K562 (cell line): ENCODE measurements at regions not wholly inside any gene's neighbourhood (a gene's known extent, or its start where the extent isn't known, plus 50 kb on each side); places are given as distances from the start of the nearest gene placed in this dataset.

Source experiments
- ATAC-seq: fragments of 200-7000 bp; cut with Tn5 transposase; 3 replicates; pipeline ENCODE4 v1.9.1; 2020; ENCODE audit warnings: moderate library complexity
- BruUV-seq: library from RNA; stranded (reverse); fragments of 400-500 nt; replicated peaks from 2 replicates; lab custom pipeline; 2021; lab: Mats Ljungman, UMichigan
- CTCF ChIA-PET: fragments of 300-600 bp; formaldehyde crosslinking; extraction: SDS; loops from one replicate; lab custom pipeline; 2021; ENCODE audit warnings: low intra/inter-chr PET ratio; lab: Yijun Ruan, JAX
- POLR2A ChIA-PET: fragments of 300-600, 350-650 bp; sonication (Branson Sonifier 250); formaldehyde crosslinking; extraction: SDS; loops from one replicate; lab custom pipeline; 2021; ENCODE audit warnings: antibody characterized with exemption, inconsistent platforms; lab: Yijun Ruan, JAX
- DNase-seq, 4 experiments: peaks; one replicate each; pipeline versions ENCODE4 v3.0.0 to v3.0.0-alpha.2; 2011 to 2018; ENCODE audit warnings: low spot score in 3 of 4, mixed read lengths in 3 of 4; ENCODE audit errors: extremely low read depth in 1 of 4
- FAIRE-seq: peaks from 2 replicates; lab custom pipeline; 2011; peaks lifted over from hg19 to GRCh38; lab: Jason Lieb, UNC
- H2AFZ ChIP-seq: 2 replicates; pipeline ENCODE4 v1.6.0; 2011; ENCODE audit warnings: low read depth, low read length, control low read depth, inconsistent platforms
- H3K27ac ChIP-seq: fragments of 200-600 bp; 3 replicates; pipeline ENCODE4 v1.8.0; 2011; ENCODE audit warnings: low read depth, mild to moderate bottlenecking, control low read depth, inconsistent platforms, low read length, moderate library complexity, mixed read lengths; ENCODE audit errors: extremely low read depth
- H3K27me3 ChIP-seq, 2 experiments: fragments of 300-600 bp in 1 of 2; 2 replicates in 1 of 2; 3 replicates in 1 of 2; pipeline versions ENCODE4 v1.6.0 to v1.8.0; 2011; ENCODE audit warnings: inconsistent platforms in 2 of 2, low read length in 2 of 2, mild to moderate bottlenecking in 1 of 2, mixed read lengths in 1 of 2, moderate library complexity in 1 of 2; ENCODE audit not compliant: control insufficient read depth in 2 of 2, insufficient read depth in 2 of 2
- H3K36me3 ChIP-seq: fragments of 300-600 bp; 3 replicates; pipeline ENCODE4 v1.8.0; 2011; ENCODE audit warnings: mild to moderate bottlenecking, low read length, inconsistent platforms; ENCODE audit not compliant: control insufficient read depth, insufficient read depth
- H3K4me1 ChIP-seq, 2 experiments: fragments of 200-600 bp in 1 of 2; replicated peaks in 1 of 2; 2 replicates in 1 of 2; 3 replicates in 1 of 2; pipeline versions ENCODE4 v1.5.1 to v1.8.0; 2011; ENCODE audit warnings: inconsistent platforms in 2 of 2, low read length in 2 of 2, mild to moderate bottlenecking in 1 of 2, mixed read lengths in 1 of 2, moderate library complexity in 1 of 2; ENCODE audit not compliant: control insufficient read depth in 2 of 2, insufficient read depth in 2 of 2
- H3K4me2 ChIP-seq: 2 replicates; pipeline ENCODE4 v1.6.1; 2011; ENCODE audit warnings: low read length, control low read depth, inconsistent platforms, mixed read lengths; ENCODE audit not compliant: insufficient read depth
- H3K4me3 ChIP-seq: fragments of 200-600 bp; sonication (generic), shearing (Covaris generic); 2 replicates; pipeline ENCODE4 v1.5.1; 2016; ENCODE audit warnings: control low read depth, inconsistent platforms
- H3K79me2 ChIP-seq: fragments of 200-600 bp; 3 replicates; pipeline ENCODE4 v1.8.0; 2011; ENCODE audit warnings: low read length, inconsistent platforms; ENCODE audit not compliant: control insufficient read depth, insufficient read depth
- H3K9ac ChIP-seq, 2 experiments: 2 replicates each; pipeline versions ENCODE4 v1.6.0 to v1.6.1; 2011; ENCODE audit warnings: low read depth in 2 of 2, low read length in 2 of 2, control low read depth in 1 of 2, inconsistent platforms in 1 of 2, mild to moderate bottlenecking in 1 of 2, mixed read lengths in 1 of 2; ENCODE audit not compliant: insufficient read depth in 1 of 2
- H3K9me1 ChIP-seq: one replicate; pipeline ENCODE4 v1.6.0; 2011; ENCODE audit warnings: inconsistent platforms, mild to moderate bottlenecking, low read length, moderate library complexity; ENCODE audit not compliant: control insufficient read depth, insufficient read depth
- H3K9me3 ChIP-seq: replicated peaks from 2 replicates; pipeline ENCODE4 v1.5.1; 2011; ENCODE audit warnings: low read depth, low read length, inconsistent platforms; ENCODE audit not compliant: control insufficient read depth, insufficient read depth
- H4K20me1 ChIP-seq: replicated peaks from 2 replicates; pipeline ENCODE4 v1.6.1; 2011; ENCODE audit warnings: low read length, inconsistent platforms, mixed read lengths; ENCODE audit not compliant: control insufficient read depth, insufficient read depth
- CC2D1A ChIP-seq: fragments of 450-650 bp; IDR thresholded peaks from 2 replicates; pipeline ENCODE4 v1.6.1; 2017; ENCODE audit warnings: mild to moderate bottlenecking
- CREM ChIP-seq: IDR thresholded peaks from 2 replicates; pipeline ENCODE4 v1.6.1; 2014; ENCODE audit warnings: antibody characterized with exemption, low read depth
- CXXC5 ChIP-seq: fragments of 250-450 bp; sonication (Bioruptor Pico); IDR thresholded peaks from 2 replicates; pipeline ENCODE4 v1.8.0; 2022; ENCODE audit warnings: inconsistent platforms, mild to moderate bottlenecking, moderate library complexity
- DDX20 ChIP-seq: fragments of 450-650 bp; IDR thresholded peaks from 2 replicates; pipeline ENCODE4 v1.6.1; 2016; ENCODE audit warnings: missing genetic modification characterization, low read depth, mild to moderate bottlenecking, missing compliant biosample characterization, moderate library complexity
- ETV5 ChIP-seq: sonication (generic); formaldehyde crosslinking; IDR thresholded peaks from 2 replicates; pipeline ENCODE4 v1.4.0; 2020; ENCODE audit warnings: low read depth, mild to moderate bottlenecking, missing genetic modification reagents
- FOXJ2 ChIP-seq: fragments of 200-800 bp; sonication (Bioruptor generic); IDR thresholded peaks from 2 replicates; pipeline ENCODE4 v1.6.1; 2016; ENCODE audit warnings: missing genetic modification characterization, missing compliant biosample characterization
- FOXK2 ChIP-seq, 2 experiments: fragments of 450-650 bp; IDR thresholded peaks in 1 of 2; conservative IDR thresholded peaks in 1 of 2; 2 replicates each; pipeline ENCODE4 v1.6.1; 2016; ENCODE audit warnings: low read depth in 2 of 2, mild to moderate bottlenecking in 1 of 2
- ID3 ChIP-seq, 2 experiments: fragments of 250-450 bp in 1 of 2; fragments of 450-650 bp in 1 of 2; sonication (Bioruptor Pico) in 1 of 2; IDR thresholded peaks; 2 replicates each; pipeline versions ENCODE4 v1.6.1 to v1.8.0; 2016 to 2021; ENCODE audit warnings: mild to moderate bottlenecking in 2 of 2, moderate library complexity in 2 of 2, missing compliant biosample characterization in 1 of 2, missing genetic modification characterization in 1 of 2
- JUN ChIP-seq, 2 experiments: sonication (generic) in 1 of 2; formaldehyde crosslinking in 1 of 2; IDR thresholded peaks; 2 replicates each; pipeline versions ENCODE4 v1.6.1 to v1.8.0; 2012 to 2022; ENCODE audit warnings: borderline replicate concordance in 2 of 2, mild to moderate bottlenecking in 2 of 2, improper control_type of control experiment in 1 of 2, low read depth in 1 of 2, low read length in 1 of 2, missing genetic modification reagents in 1 of 2
- KDM4B ChIP-seq, 2 experiments: fragments of 450-650 bp in 1 of 2; sonication (generic) in 1 of 2; IDR thresholded peaks; 2 replicates each; pipeline ENCODE4 v1.6.1; 2016 to 2017; ENCODE audit warnings: borderline replicate concordance in 2 of 2, antibody characterized with exemption in 1 of 2, low read depth in 1 of 2, mild to moderate bottlenecking in 1 of 2
- NCOA6 ChIP-seq: fragments of 450-650 bp; IDR thresholded peaks from 2 replicates; pipeline ENCODE4 v1.6.1; 2017; ENCODE audit warnings: mild to moderate bottlenecking
- NR3C1 ChIP-seq: sonication (generic); formaldehyde crosslinking; IDR thresholded peaks from 2 replicates; pipeline ENCODE4 v1.8.1; 2022; ENCODE audit warnings: missing genetic modification reagents
- PCBP1 ChIP-seq: fragments of 200-400 bp; formaldehyde crosslinking; IDR thresholded peaks from 2 replicates; pipeline ENCODE4 v1.6.1; 2018; ENCODE audit warnings: mild to moderate bottlenecking, low read depth, low read length; ENCODE audit not compliant: poor library complexity, severe bottlenecking
- POLR3A ChIP-seq: IDR thresholded peaks from 2 replicates; pipeline ENCODE4 v1.6.1; 2011; ENCODE audit warnings: borderline replicate concordance, mild to moderate bottlenecking, moderate library complexity; ENCODE audit not compliant: insufficient read length, insufficient read depth; ENCODE audit errors: extremely low read depth
- SRF ChIP-seq, 2 experiments: fragments of 250-450, 450-650 bp in 1 of 2; sonication (Bioruptor Pico) in 1 of 2; sonication (generic) in 1 of 2; formaldehyde crosslinking; IDR thresholded peaks; 2 replicates each; pipeline versions ENCODE4 v1.5.0 to v1.5.1; 2020 to 2022; ENCODE audit warnings: mild to moderate bottlenecking in 1 of 2, missing genetic modification reagents in 1 of 2
- ZBTB43 ChIP-seq: sonication (generic); formaldehyde crosslinking; IDR thresholded peaks from 2 replicates; pipeline ENCODE4 v1.8.0; 2023; ENCODE audit warnings: mild to moderate bottlenecking, missing genetic modification reagents
- ZFP36 ChIP-seq: fragments of 150-350 bp; IDR thresholded peaks from 2 replicates; pipeline ENCODE4 v1.6.1; 2018; ENCODE audit warnings: low read length, low read depth; ENCODE audit not compliant: partially characterized antibody
- ZNF239 ChIP-seq: fragments of 250-450 bp; sonication (Bioruptor Pico); IDR thresholded peaks from 2 replicates; pipeline ENCODE4 v1.4.0; 2020; ENCODE audit warnings: mild to moderate bottlenecking
- ZNF668 ChIP-seq: fragments of 250-450 bp; sonication (Bioruptor Pico); IDR thresholded peaks from 2 replicates; pipeline ENCODE4 v1.8.0; 2022; ENCODE audit warnings: mild to moderate bottlenecking, inconsistent platforms
- ZZZ3 ChIP-seq: fragments of 450-650 bp; IDR thresholded peaks from 2 replicates; pipeline ENCODE4 v1.6.1; 2016; ENCODE audit warnings: antibody characterized with exemption, mild to moderate bottlenecking, moderate library complexity
- WGBS: fragments of 100-300 bp; shearing (Covaris generic); methylation state at CpG from one replicate; pipeline ENCODE4 v1.1.6; 2016; ENCODE audit warnings: low coverage, mixed read lengths; ENCODE audit not compliant: insufficient coverage; ENCODE audit errors: missing lambda C conversion rate; 5-methylcytosine and 5-hydroxymethylcytosine counted together
- in situ Hi-C: fragments of 300-500 bp; cut with MboI; formaldehyde crosslinking; loops from 4 replicates; pipeline ENCODE4 v1.15.0; 2018; ENCODE audit warnings: inconsistent platforms, mixed read lengths
- intact Hi-C: fragments of 100-400 bp; cut with micrococcal nuclease; formaldehyde crosslinking; loops from 2 replicates; pipeline ENCODE4 v1.14.2; 2022

- TF ChIP-seq FOXJ2 (tag) (no peak), DDX20 (tag) (no peak), SRF (CRISPR knock-in tag; IDR thresholded peaks at IDR 0.05) (no peak), JUN (IDR thresholded peaks at IDR 0.05; ENCODE audit: borderline replicate concordance, low read depth, low read length) (no peak), JUN (CRISPR knock-in tag; IDR thresholded peaks at IDR 0.05; ENCODE audit: borderline replicate concordance) (no peak), CXXC5 (CRISPR knock-in tag) (no peak), CC2D1A (no peak), ETV5 (CRISPR knock-in tag) (no peak), ID3 (CRISPR knock-in tag; IDR thresholded peaks at IDR 0.05) (no peak), ID3 (tag; IDR thresholded peaks at IDR 0.05) (no peak)
- TF ChIP-seq, all 486 proteins: peak for 0
These were observed 544.5 kb upstream of the ATP2B1 start (continued) for GRCh38 chr12:90253136-90253535.

- BruUV-seq: no TSS peak
- Histone ChIP-seq H4K20me1 (no peaks in the 10 kb centered on the region), H3K9me3 (no peaks in the 10 kb centered on the region; the same call in 1 of the 2 replicates), H3K4me3 (no peak overlapping the region), H3K36me3 (no peaks in the 10 kb centered on the region), H2AFZ (no peak overlapping the region), H3K4me1 (no peaks in the 10 kb centered on the region), H3K27me3 (no peaks in the 10 kb centered on the region), H3K9me1 (no peaks in the 10 kb centered on the region), H3K4me2 (no peak overlapping the region), H3K27ac (no peak overlapping the region), H3K79me2 (no peaks in the 10 kb centered on the region), H3K9ac (no peak overlapping the region)
- in situ Hi-C loops: no loop called here
- WGBS: 0% methylated on average over 3 of the region's 3 CpGs
- FAIRE-seq: no peak
- no peak for ATAC-seq
- POLR2A ChIA-PET: no interaction called here
- intact Hi-C loops: no loop called here
- CTCF ChIA-PET: no interaction called here
- DNase-seq: no peak
- TF ChIP-seq ZBTB43 (CRISPR knock-in tag): no peak
- TF ChIP-seq ZNF239 (CRISPR knock-in tag): no peak
- TF ChIP-seq FOXK2 (conservative IDR thresholded peaks at IDR 0.05 in 1 of 2, IDR thresholded peaks at IDR 0.05 in 1 of 2; ENCODE audit: low read depth in 2 of 2): no peak
- no peak for TF ChIP-seq ZFP36
- TF ChIP-seq PCBP1: no peak
- TF ChIP-seq ZNF668: no peak
- no peak for TF ChIP-seq CREM
- no peak for TF ChIP-seq KDM4B (IDR thresholded peaks at IDR 0.05; ENCODE audit: borderline replicate concordance in 2 of 2, low read depth in 1 of 2)
- no peak for TF ChIP-seq POLR3A
- no peak for TF ChIP-seq NCOA6
- no peak for TF ChIP-seq NR3C1 (CRISPR knock-in tag)
- no peak for TF ChIP-seq ZZZ3
These were observed 542.1 kb upstream of the ATP2B1 start for GRCh38 chr12:90250766-90251165.
